Lung (tissue), 11 donors: ENCODE measurements at regions not wholly inside any gene's neighbourhood (a gene's known extent, or its start where the extent isn't known, plus 50 kb on each side); places are given as distances from the start of the nearest gene placed in this dataset.

Experiments used
- ATAC-seq: fragments of 200-7000 bp; cut with Tn5 transposase; one replicate; pipeline ENCODE4 v1.9.1; 2020; ENCODE audit warnings: moderate number of reproducible peaks; ENCODE audit not compliant: insufficient read depth, low FRiP score
- DNase-seq, 3 donors: peaks; one replicate each; pipeline ENCODE4 v3.0.0-alpha.2; 2013 to 2017
- H3K27ac ChIP-seq, 2 donors: one replicate each; pipeline ENCODE4 v1.5.1; 2013; ENCODE audit warnings: mild to moderate bottlenecking in 2 of 2, moderate library complexity in 2 of 2, control low read depth in 1 of 2, inconsistent platforms in 1 of 2, low read depth in 1 of 2, low read length in 1 of 2
- H3K27me3 ChIP-seq, 3 donors: one replicate each; pipeline ENCODE4 v1.5.1; 2013; ENCODE audit warnings: low read length in 2 of 3; ENCODE audit not compliant: control insufficient read depth in 3 of 3, insufficient read depth in 3 of 3
- H3K36me3 ChIP-seq, 4 donors: one replicate each; pipeline ENCODE4 v1.5.1; 2013; ENCODE audit warnings: low read length in 4 of 4, mild to moderate bottlenecking in 1 of 4, moderate library complexity in 1 of 4; ENCODE audit not compliant: control insufficient read depth in 4 of 4, insufficient read depth in 4 of 4
- H3K4me1 ChIP-seq, 5 donors: one replicate each; pipeline ENCODE4 v1.5.1; 2013; ENCODE audit warnings: low read length in 5 of 5, mild to moderate bottlenecking in 2 of 5, moderate library complexity in 1 of 5; ENCODE audit not compliant: control insufficient read depth in 5 of 5, insufficient read depth in 5 of 5
- H3K4me3 ChIP-seq: one replicate; pipeline ENCODE4 v1.5.1; 2013; ENCODE audit warnings: mild to moderate bottlenecking, control low read depth, moderate library complexity
- H3K9ac ChIP-seq, 2 donors: one replicate each; pipeline ENCODE4 v1.5.1; 2013; ENCODE audit warnings: low read length in 2 of 2, control low read depth in 1 of 2; ENCODE audit not compliant: insufficient read depth in 1 of 2
- H3K9me3 ChIP-seq, 4 donors: one replicate each; pipeline ENCODE4 v1.5.1; 2013; ENCODE audit warnings: low read length in 3 of 4, mild to moderate bottlenecking in 1 of 4, moderate library complexity in 1 of 4; ENCODE audit not compliant: control insufficient read depth in 4 of 4, insufficient read depth in 3 of 4
- CTCF ChIP-seq: IDR thresholded peaks from 2 replicates; pipeline ENCODE4 v1.5.1; 2012; ENCODE audit warnings: mild to moderate bottlenecking; ENCODE audit errors: control extremely low read depth, extremely low read depth
- WGBS, 2 donors: extraction: QIAGEN DNeasy Blood & Tissue Kit; methylation state at CpG; one replicate each; pipeline ENCODE4 v1.1.7; 2013; 5-methylcytosine and 5-hydroxymethylcytosine counted together
- donor health status: control.
- donor health status: control.
- donor health status: Bipolar disorder and iron deficiency.
- donor health status: healthy.
- donor health status: DM: yes; HTN: yes; CAD: no.

DNA sequence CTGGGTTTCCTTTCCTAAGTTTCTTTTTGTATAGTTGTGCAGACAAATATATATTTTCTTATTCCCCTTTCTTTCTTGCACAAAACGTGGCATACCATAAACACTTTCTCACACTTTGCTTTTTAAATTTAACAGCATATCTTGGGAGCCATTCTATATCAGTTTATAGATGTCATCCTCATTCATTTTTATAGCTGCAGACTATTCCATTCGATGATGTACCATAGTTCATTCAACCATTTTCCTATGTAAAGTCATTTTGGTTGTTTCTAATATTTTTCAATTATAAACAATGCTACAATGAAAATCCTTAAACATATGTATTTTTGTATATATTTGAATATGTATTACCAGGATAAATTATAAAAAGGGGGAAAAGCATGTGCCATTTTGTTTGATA is 102.5 kb downstream of the RRM1 start:
- H3K4me3 ChIP-seq, result no peak overlapping the region
- no peak for TF ChIP-seq CTCF
- H3K27me3 ChIP-seq, result no peaks in the 10 kb centered on the region
- 83 to 91% methylated on average over 2 of the region's 2 CpGs for WGBS, 2 donors
- H3K36me3 ChIP-seq, result no peaks in the 10 kb centered on the region
- no peak overlapping the region for H3K27ac ChIP-seq
- H3K9me3 ChIP-seq, result no peaks in the 10 kb centered on the region
- no peaks in the 10 kb centered on the region for H3K4me1 ChIP-seq
- no peak overlapping the region for H3K9ac ChIP-seq
- ATAC-seq (no peak), DNase-seq (no peak)

DNA sequence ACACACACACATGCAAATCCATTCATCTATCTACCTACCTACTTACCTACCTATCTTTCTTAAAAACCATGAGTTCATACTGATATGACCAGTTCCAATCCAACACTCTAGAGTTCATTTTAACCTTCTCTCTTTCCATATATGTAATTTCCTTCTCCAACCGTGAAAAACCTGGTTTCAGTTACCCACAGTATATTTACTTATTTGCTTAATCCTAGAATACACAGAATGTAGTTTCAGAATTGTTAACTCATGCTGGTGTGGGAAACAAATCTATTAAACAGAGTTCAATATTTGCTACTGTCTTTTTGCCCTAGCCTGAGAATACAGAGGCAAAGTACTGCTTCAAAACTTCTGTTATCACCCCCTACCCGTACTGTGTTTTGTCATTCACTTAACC is 101.3 kb downstream of the RRM1 start:
- H3K4me3 ChIP-seq, result no peak overlapping the region
- H3K9ac ChIP-seq, result no peak overlapping the region
- H3K36me3 ChIP-seq, result no peaks in the 10 kb centered on the region
- DNase-seq (no peak), ATAC-seq (no peak)
- H3K27me3 ChIP-seq, result no peaks in the 10 kb centered on the region
- H3K9me3 ChIP-seq, result no peaks in the 10 kb centered on the region
- WGBS, 2 donors, result 50 to 70% methylated on average over 2 of the region's 2 CpGs
- H3K27ac ChIP-seq, result no peak overlapping the region
- H3K4me1 ChIP-seq, result no peaks in the 10 kb centered on the region
- TF ChIP-seq CTCF, result no peak

- Histone ChIP-seq H3K27ac (no peak overlapping the region), H3K36me3 (no peaks in the 10 kb centered on the region), H3K27me3 (no peaks in the 10 kb centered on the region), H3K9ac (no peak overlapping the region), H3K4me3 (no peak overlapping the region), H3K9me3 (no peaks in the 10 kb centered on the region), H3K4me1 (no peaks in the 10 kb centered on the region)
- ATAC-seq, result no peak
- no peak for TF ChIP-seq CTCF
- WGBS, 2 donors, result 90 to 100% methylated on average over 1 of the region's 1 CpG
- no peak for DNase-seq
These were observed 100.3 kb downstream of the RRM1 start for GRCh38 chr11:4194889-4195288.

DNA sequence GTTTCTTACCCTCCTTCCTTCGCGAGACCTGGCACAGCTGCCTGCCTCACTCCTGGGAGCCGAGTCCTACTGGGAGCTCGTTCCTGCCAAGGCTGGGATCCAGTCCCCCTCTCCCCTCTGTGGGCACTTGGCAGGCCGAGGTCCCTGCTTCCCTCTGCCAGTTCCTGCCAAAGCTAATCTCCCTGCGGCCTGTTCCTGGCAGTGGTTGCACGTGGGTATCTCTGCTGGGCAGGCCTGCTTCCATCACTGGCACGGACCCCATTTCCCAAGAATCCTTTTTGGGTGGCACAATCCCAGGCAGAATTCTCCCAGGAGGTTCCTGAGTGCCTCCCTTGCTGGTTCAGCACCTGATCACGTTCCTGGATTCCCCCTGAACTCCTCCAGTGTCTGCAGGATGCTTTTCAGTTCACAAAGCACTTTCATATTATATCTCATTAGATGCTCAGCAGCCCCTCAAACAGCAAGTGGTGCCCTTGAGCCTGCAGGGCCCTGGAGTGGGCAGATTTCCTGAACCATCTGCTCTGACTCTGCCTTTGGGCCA is 96.5 kb downstream of the RRM1 start:
- no peak overlapping the region for H3K9ac ChIP-seq
- peak overlapping the region in 1 of 2 donors; percentile 54 for H3K27ac ChIP-seq
- no peaks in the 10 kb centered on the region for H3K36me3 ChIP-seq
- H3K4me3 ChIP-seq, result no peak overlapping the region
- no peaks in the 10 kb centered on the region for H3K9me3 ChIP-seq
- no peak for ATAC-seq
- TF ChIP-seq CTCF, result no peak
- DNase-seq, result no peak
- no peaks in the 10 kb centered on the region for H3K27me3 ChIP-seq
- peaks cover 0 to 7% (median 0%) of the 10 kb centered on the region in 5 donors for H3K4me1 ChIP-seq
- 80 to 89% methylated on average over 9 of the region's 9 CpGs for WGBS, 2 donors
